ENCODE measurements at regions not wholly inside any gene's neighbourhood (a gene's known extent, or its start where the extent isn't known, plus 50 kb on each side); places are given as distances from the start of the nearest gene placed in this dataset.

DNA sequence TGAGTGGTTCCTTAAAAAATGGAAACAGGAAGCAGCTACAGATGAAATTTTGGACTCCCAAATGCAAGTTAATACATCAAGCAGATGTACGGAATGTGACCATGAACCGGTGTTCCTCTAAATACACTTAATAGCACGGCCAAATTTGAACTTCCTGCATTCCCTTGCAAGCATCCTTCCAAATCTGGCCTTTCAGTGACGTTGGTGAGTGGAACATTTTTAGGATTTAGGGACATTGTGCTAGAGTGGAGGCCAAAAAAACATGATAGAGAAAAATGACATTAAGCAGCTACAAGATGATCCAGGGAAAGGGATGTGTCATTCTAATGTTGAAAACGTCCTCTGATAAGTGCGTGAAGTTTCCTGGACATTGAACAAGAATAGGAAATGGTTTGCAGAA lies 62.1 kb downstream of the CTAGE1 start:
- POLR2A ChIA-PET = no interaction called here
- Histone ChIP-seq H3K4me1 (ENCODE audit: control insufficient read depth in 1 of 2, insufficient read depth in 2 of 2, low read depth in 1 of 2, low read length in 1 of 2) (no peaks in the 10 kb centered on the region), H3K4me3 (ENCODE audit: low read depth in 2 of 2, low read length in 1 of 2) (no peak overlapping the region), H3K4me2 (no peak overlapping the region), H3F3A (replicated peaks; ENCODE audit: insufficient read depth) (no peaks in the 10 kb centered on the region), H3K27ac (ENCODE audit: low read depth in 2 of 2, low read length in 1 of 2) (no peak overlapping the region), H3K27me3 (ENCODE audit: insufficient read depth) (peaks cover 62% of the 10 kb centered on the region), H2AFZ (ENCODE audit: low read depth) (no peak overlapping the region), H3K36me3 (replicated peaks in 1 of 2; ENCODE audit: control insufficient read depth in 1 of 2, insufficient read depth in 2 of 2, low read length in 1 of 2) (no peaks in the 10 kb centered on the region), H3K9me2 (no peaks in the 10 kb centered on the region), H3K9ac (no peak overlapping the region), H3K79me2 (ENCODE audit: insufficient read depth) (no peaks in the 10 kb centered on the region), H3K9me3 (no peaks in the 10 kb centered on the region), H4K20me1 (ENCODE audit: insufficient read depth) (no peaks in the 10 kb centered on the region)
- no peak for DNase-seq
- WGBS (ENCODE audit: low lambda C conversion rate) = 10% methylated on average over 6 of the region's 6 CpGs
- no peak for TF ChIP-seq RCOR1 (IDR thresholded peaks at IDR 0.05; ENCODE audit: low read length)
- TF ChIP-seq TEAD4 (IDR thresholded peaks at IDR 0.05; ENCODE audit: borderline replicate concordance, insufficient read depth) = no peak
- TF ChIP-seq TAF1 (IDR thresholded peaks at IDR 0.05; ENCODE audit: borderline replicate concordance, low read depth, low read length) = no peak
- TF ChIP-seq SMC3 (IDR thresholded peaks at IDR 0.05; ENCODE audit: low read depth, low read length) = no peak
- no peak for TF ChIP-seq NFIC (IDR thresholded peaks at IDR 0.05; ENCODE audit: borderline replicate concordance)
- TF ChIP-seq, protein P1, sequence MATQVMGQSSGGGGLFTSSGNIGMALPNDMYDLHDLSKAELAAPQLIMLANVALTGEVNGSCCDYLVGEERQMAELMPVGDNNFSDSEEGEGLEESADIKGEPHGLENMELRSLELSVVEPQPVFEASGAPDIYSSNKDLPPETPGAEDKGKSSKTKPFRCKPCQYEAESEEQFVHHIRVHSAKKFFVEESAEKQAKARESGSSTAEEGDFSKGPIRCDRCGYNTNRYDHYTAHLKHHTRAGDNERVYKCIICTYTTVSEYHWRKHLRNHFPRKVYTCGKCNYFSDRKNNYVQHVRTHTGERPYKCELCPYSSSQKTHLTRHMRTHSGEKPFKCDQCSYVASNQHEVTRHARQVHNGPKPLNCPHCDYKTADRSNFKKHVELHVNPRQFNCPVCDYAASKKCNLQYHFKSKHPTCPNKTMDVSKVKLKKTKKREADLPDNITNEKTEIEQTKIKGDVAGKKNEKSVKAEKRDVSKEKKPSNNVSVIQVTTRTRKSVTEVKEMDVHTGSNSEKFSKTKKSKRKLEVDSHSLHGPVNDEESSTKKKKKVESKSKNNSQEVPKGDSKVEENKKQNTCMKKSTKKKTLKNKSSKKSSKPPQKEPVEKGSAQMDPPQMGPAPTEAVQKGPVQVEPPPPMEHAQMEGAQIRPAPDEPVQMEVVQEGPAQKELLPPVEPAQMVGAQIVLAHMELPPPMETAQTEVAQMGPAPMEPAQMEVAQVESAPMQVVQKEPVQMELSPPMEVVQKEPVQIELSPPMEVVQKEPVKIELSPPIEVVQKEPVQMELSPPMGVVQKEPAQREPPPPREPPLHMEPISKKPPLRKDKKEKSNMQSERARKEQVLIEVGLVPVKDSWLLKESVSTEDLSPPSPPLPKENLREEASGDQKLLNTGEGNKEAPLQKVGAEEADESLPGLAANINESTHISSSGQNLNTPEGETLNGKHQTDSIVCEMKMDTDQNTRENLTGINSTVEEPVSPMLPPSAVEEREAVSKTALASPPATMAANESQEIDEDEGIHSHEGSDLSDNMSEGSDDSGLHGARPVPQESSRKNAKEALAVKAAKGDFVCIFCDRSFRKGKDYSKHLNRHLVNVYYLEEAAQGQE (IDR thresholded peaks at IDR 0.05; ENCODE audit: low read depth, low read length) = no peak
- TF ChIP-seq, protein P2, sequence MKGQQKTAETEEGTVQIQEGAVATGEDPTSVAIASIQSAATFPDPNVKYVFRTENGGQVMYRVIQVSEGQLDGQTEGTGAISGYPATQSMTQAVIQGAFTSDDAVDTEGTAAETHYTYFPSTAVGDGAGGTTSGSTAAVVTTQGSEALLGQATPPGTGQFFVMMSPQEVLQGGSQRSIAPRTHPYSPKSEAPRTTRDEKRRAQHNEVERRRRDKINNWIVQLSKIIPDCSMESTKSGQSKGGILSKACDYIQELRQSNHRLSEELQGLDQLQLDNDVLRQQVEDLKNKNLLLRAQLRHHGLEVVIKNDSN (IDR thresholded peaks at IDR 0.05; ENCODE audit: borderline replicate concordance, low read depth) = no peak
- TF ChIP-seq TCF12 (IDR thresholded peaks at IDR 0.05) = no peak
- TF ChIP-seq, protein P3, sequence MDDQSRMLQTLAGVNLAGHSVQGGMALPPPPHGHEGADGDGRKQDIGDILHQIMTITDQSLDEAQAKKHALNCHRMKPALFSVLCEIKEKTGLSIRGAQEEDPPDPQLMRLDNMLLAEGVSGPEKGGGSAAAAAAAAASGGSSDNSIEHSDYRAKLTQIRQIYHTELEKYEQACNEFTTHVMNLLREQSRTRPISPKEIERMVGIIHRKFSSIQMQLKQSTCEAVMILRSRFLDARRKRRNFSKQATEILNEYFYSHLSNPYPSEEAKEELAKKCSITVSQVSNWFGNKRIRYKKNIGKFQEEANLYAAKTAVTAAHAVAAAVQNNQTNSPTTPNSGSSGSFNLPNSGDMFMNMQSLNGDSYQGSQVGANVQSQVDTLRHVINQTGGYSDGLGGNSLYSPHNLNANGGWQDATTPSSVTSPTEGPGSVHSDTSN (IDR thresholded peaks at IDR 0.05) = no peak
- no peak for TF ChIP-seq SIN3A (IDR thresholded peaks at IDR 0.05; ENCODE audit: borderline replicate concordance, low read depth, low read length)
- TF ChIP-seq MEF2A (IDR thresholded peaks at IDR 0.05; ENCODE audit: borderline replicate concordance, low read depth) = no peak
- no peak for TF ChIP-seq POLR2AphosphoS5 (IDR thresholded peaks at IDR 0.05; ENCODE audit: low read depth, low read length)
- no peak for TF ChIP-seq MXI1 (IDR thresholded peaks at IDR 0.05; ENCODE audit: low read depth, low read length)
- TF ChIP-seq GATA2 (CRISPR knock-in tag; IDR thresholded peaks at IDR 0.05) = no peak
- TF ChIP-seq EP300 (IDR thresholded peaks at IDR 0.05; ENCODE audit: borderline replicate concordance in 1 of 2, low read depth in 1 of 2, low read length in 1 of 2) = no peak
- TF ChIP-seq, protein P4, sequence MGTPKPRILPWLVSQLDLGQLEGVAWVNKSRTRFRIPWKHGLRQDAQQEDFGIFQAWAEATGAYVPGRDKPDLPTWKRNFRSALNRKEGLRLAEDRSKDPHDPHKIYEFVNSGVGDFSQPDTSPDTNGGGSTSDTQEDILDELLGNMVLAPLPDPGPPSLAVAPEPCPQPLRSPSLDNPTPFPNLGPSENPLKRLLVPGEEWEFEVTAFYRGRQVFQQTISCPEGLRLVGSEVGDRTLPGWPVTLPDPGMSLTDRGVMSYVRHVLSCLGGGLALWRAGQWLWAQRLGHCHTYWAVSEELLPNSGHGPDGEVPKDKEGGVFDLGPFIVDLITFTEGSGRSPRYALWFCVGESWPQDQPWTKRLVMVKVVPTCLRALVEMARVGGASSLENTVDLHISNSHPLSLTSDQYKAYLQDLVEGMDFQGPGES (IDR thresholded peaks at IDR 0.05; ENCODE audit: low read depth, low read length) = no peak
- TF ChIP-seq EZH2phosphoT487 (IDR thresholded peaks at IDR 0.05; ENCODE audit: borderline replicate concordance, low read depth) = no peak
- TF ChIP-seq GABPA (IDR thresholded peaks at IDR 0.05; ENCODE audit: low read depth) = no peak
- CTCF ChIA-PET = no interaction called here

Measured in SK-N-SH (cell line).